ENCODE measurements at regions not wholly inside any gene's neighbourhood (a gene's known extent, or its start where the extent isn't known, plus 50 kb on each side); places are given as distances from the start of the nearest gene placed in this dataset.

GRCh38 chrX:10900585-10901289, 210.4 kb upstream of the HCCS start:
- TF ChIP-seq EZH2 (IDR thresholded peaks at IDR 0.05) (no peak), EZH2phosphoT487 (IDR thresholded peaks at IDR 0.05) (no peak)
- TF ChIP-seq, protein P1, sequence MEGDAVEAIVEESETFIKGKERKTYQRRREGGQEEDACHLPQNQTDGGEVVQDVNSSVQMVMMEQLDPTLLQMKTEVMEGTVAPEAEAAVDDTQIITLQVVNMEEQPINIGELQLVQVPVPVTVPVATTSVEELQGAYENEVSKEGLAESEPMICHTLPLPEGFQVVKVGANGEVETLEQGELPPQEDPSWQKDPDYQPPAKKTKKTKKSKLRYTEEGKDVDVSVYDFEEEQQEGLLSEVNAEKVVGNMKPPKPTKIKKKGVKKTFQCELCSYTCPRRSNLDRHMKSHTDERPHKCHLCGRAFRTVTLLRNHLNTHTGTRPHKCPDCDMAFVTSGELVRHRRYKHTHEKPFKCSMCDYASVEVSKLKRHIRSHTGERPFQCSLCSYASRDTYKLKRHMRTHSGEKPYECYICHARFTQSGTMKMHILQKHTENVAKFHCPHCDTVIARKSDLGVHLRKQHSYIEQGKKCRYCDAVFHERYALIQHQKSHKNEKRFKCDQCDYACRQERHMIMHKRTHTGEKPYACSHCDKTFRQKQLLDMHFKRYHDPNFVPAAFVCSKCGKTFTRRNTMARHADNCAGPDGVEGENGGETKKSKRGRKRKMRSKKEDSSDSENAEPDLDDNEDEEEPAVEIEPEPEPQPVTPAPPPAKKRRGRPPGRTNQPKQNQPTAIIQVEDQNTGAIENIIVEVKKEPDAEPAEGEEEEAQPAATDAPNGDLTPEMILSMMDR (IDR thresholded peaks at IDR 0.05), result no peak

Measured in neural progenitor cell (in vitro differentiated cells).